H1 (cell line): ENCODE measurements at regions not wholly inside any gene's neighbourhood (a gene's known extent, or its start where the extent isn't known, plus 50 kb on each side); places are given as distances from the start of the nearest gene placed in this dataset.
A peak's percentile ranks its signal among the peaks of the same experiment; 100 is the strongest.

Source experiments
- CTCF ChIA-PET: fragments of 300-600 bp; sonication (Branson Sonifier 250); formaldehyde crosslinking; loops from one replicate; lab custom pipeline; 2021; ENCODE audit not compliant: partially characterized antibody; lab: Charles Lee
- POLR2A ChIA-PET: fragments of 300-600 bp; sonication (Branson Sonifier 250); formaldehyde crosslinking; loops from one replicate; lab custom pipeline; 2021; ENCODE audit warnings: inconsistent platforms; ENCODE audit not compliant: partially characterized antibody; lab: Charles Lee
- DNase-seq, 2 experiments: peaks; one replicate each; pipeline versions ENCODE4 v3.0.0 to v3.0.0-alpha.2; 2010 to 2022; ENCODE audit warnings: low spot score in 2 of 2, low read depth in 1 of 2, mixed read lengths in 1 of 2
- FAIRE-seq: peaks from 2 replicates; lab custom pipeline; 2011; peaks lifted over from hg19 to GRCh38; lab: Jason Lieb, UNC
- H2AFZ ChIP-seq: 2 replicates; pipeline ENCODE4 v1.8.1; 2012; ENCODE audit warnings: low read length, inconsistent platforms
- H2AK5ac ChIP-seq: 2 replicates; pipeline ENCODE4 v1.6.1; 2013; ENCODE audit warnings: low read depth, low read length
- H2BK120ac ChIP-seq: replicated peaks from 2 replicates; pipeline ENCODE3; 2013; ENCODE audit warnings: low read depth, low read length, inconsistent platforms
- H2BK12ac ChIP-seq: 2 replicates; pipeline ENCODE4 v1.6.1; 2013; ENCODE audit warnings: low read depth, low read length
- H2BK15ac ChIP-seq: 2 replicates; pipeline ENCODE4 v1.6.1; 2013; ENCODE audit warnings: low read length
- H2BK20ac ChIP-seq: 2 replicates; pipeline ENCODE4 v1.6.1; 2013; ENCODE audit warnings: low read length
- H2BK5ac ChIP-seq: 2 replicates; pipeline ENCODE4 v1.6.1; 2013; ENCODE audit warnings: low read depth, low read length
- H3K14ac ChIP-seq: 2 replicates; pipeline ENCODE4 v1.6.1; 2013; ENCODE audit warnings: inconsistent platforms; ENCODE audit not compliant: insufficient read length
- H3K18ac ChIP-seq: 2 replicates; pipeline ENCODE4 v1.6.1; 2013; ENCODE audit warnings: low read length; ENCODE audit errors: extremely low read depth
- H3K23ac ChIP-seq: 2 replicates; pipeline ENCODE4 v1.6.1; 2013; ENCODE audit warnings: inconsistent platforms; ENCODE audit not compliant: insufficient read length
- H3K23me2 ChIP-seq: 2 replicates; pipeline ENCODE4 v1.6.1; 2013; ENCODE audit warnings: low read depth, low read length
- H3K27ac ChIP-seq: 2 replicates; pipeline ENCODE4 v1.6.1; 2011; ENCODE audit warnings: low read depth, low read length, inconsistent platforms
- H3K27me3 ChIP-seq, 4 experiments: replicated peaks in 1 of 4; 1 replicate in 1 of 4; 2 replicates in 3 of 4; pipeline versions ENCODE4 v1.6.1 to v1.8.1; 2011 to 2013; ENCODE audit warnings: low read length in 3 of 4, mild to moderate bottlenecking in 3 of 4, inconsistent platforms in 2 of 4, mixed read lengths in 2 of 4, moderate library complexity in 1 of 4; ENCODE audit not compliant: control insufficient read depth in 3 of 4, insufficient read depth in 3 of 4; ENCODE audit errors: extremely low read depth in 1 of 4
- H3K36me3 ChIP-seq, 4 experiments: 2 replicates each; pipeline versions ENCODE4 v1.6.1 to v1.8.1; 2011 to 2013; ENCODE audit warnings: mild to moderate bottlenecking in 4 of 4, low read length in 3 of 4, moderate library complexity in 2 of 4, control low read depth in 1 of 4, inconsistent platforms in 1 of 4; ENCODE audit not compliant: insufficient read depth in 4 of 4, control insufficient read depth in 2 of 4
- H3K4ac ChIP-seq: replicated peaks from 2 replicates; pipeline ENCODE3; 2013; ENCODE audit warnings: low read length, low read depth, mixed read lengths, inconsistent platforms; ENCODE audit not compliant: insufficient read length
- H3K4me1 ChIP-seq, 4 experiments: replicated peaks in 1 of 4; 1 replicate in 1 of 4; 2 replicates in 3 of 4; pipeline versions ENCODE4 v1.6.1 to v1.8.1; 2011 to 2013; ENCODE audit warnings: low read length in 3 of 4, inconsistent platforms in 2 of 4, mixed read lengths in 1 of 4; ENCODE audit not compliant: insufficient read depth in 4 of 4, control insufficient read depth in 3 of 4
- H3K4me2 ChIP-seq, 2 experiments: 2 replicates each; pipeline versions ENCODE4 v1.6.1 to v1.8.1; 2011 to 2013; ENCODE audit warnings: low read depth in 2 of 2, low read length in 2 of 2, control low read depth in 1 of 2, inconsistent platforms in 1 of 2, mild to moderate bottlenecking in 1 of 2; ENCODE audit not compliant: insufficient read depth in 1 of 2
- H3K4me3 ChIP-seq, 4 experiments: fragments of 200-600, 300-600 bp in 1 of 4; sonication (generic), shearing (Covaris generic), sonication (Bioruptor Twin) in 1 of 4; 2 replicates each; pipeline versions ENCODE4 v1.5.1 to v1.8.1; 2011 to 2016; ENCODE audit warnings: low read length in 4 of 4, low read depth in 3 of 4, control low read depth in 2 of 4, inconsistent platforms in 2 of 4, mild to moderate bottlenecking in 2 of 4, mixed read lengths in 1 of 4, moderate library complexity in 1 of 4; ENCODE audit not compliant: insufficient read depth in 2 of 4; ENCODE audit errors: extremely low read depth in 1 of 4
- H3K56ac ChIP-seq: replicated peaks from 2 replicates; pipeline ENCODE3; 2013; ENCODE audit warnings: low read depth, mild to moderate bottlenecking, mixed read lengths, low read length, inconsistent platforms; ENCODE audit not compliant: insufficient read length
- H3K79me1 ChIP-seq: 2 replicates; pipeline ENCODE4 v1.6.1; 2013; ENCODE audit warnings: low read depth, low read length, control low read depth
- H3K79me2 ChIP-seq, 2 experiments: 2 replicates each; pipeline versions ENCODE4 v1.6.1 to v1.8.1; 2012 to 2013; ENCODE audit warnings: low read length in 2 of 2, mild to moderate bottlenecking in 2 of 2, inconsistent platforms in 1 of 2; ENCODE audit not compliant: insufficient read depth in 2 of 2, control insufficient read depth in 1 of 2
- H3K9ac ChIP-seq, 4 experiments: replicated peaks in 1 of 4; 1 replicate in 1 of 4; 2 replicates in 3 of 4; pipeline versions ENCODE4 v1.6.1 to v1.8.1; 2011 to 2013; ENCODE audit warnings: low read depth in 3 of 4, low read length in 3 of 4, control low read depth in 2 of 4, mild to moderate bottlenecking in 2 of 4, moderate library complexity in 2 of 4, inconsistent platforms in 1 of 4; ENCODE audit errors: extremely low read depth in 1 of 4
- H3K9me3 ChIP-seq, 2 experiments: 2 replicates each; pipeline versions ENCODE4 v1.6.1 to v1.8.1; 2012 to 2013; ENCODE audit warnings: mild to moderate bottlenecking in 2 of 2, moderate library complexity in 2 of 2, control low read depth in 1 of 2, inconsistent platforms in 1 of 2, low read depth in 1 of 2, low read length in 1 of 2, mixed read lengths in 1 of 2; ENCODE audit not compliant: insufficient read depth in 2 of 2
- H4K20me1 ChIP-seq, 2 experiments: replicated peaks in 1 of 2; 2 replicates each; pipeline versions ENCODE3 to v1.8.1; 2011 to 2013; ENCODE audit warnings: inconsistent platforms in 2 of 2, low read length in 2 of 2, mild to moderate bottlenecking in 1 of 2; ENCODE audit not compliant: insufficient read depth in 2 of 2, control insufficient read depth in 1 of 2
- H4K5ac ChIP-seq: 2 replicates; pipeline ENCODE4 v1.6.1; 2013; ENCODE audit warnings: low read length, low read depth, mixed read lengths, inconsistent platforms; ENCODE audit not compliant: insufficient read length
- H4K8ac ChIP-seq: 2 replicates; pipeline ENCODE4 v1.8.0; 2013; ENCODE audit warnings: mild to moderate bottlenecking, moderate library complexity, low read length, inconsistent platforms; ENCODE audit not compliant: insufficient read depth; ENCODE audit errors: extremely low read depth
- H4K91ac ChIP-seq: replicated peaks from 2 replicates; pipeline ENCODE3; 2013; ENCODE audit warnings: low read length, mixed read lengths, inconsistent platforms; ENCODE audit not compliant: insufficient read length
- CREB1 ChIP-seq: IDR thresholded peaks from 2 replicates; pipeline ENCODE4 v1.6.1; 2012; ENCODE audit warnings: inconsistent platforms
- GTF2F1 ChIP-seq: IDR thresholded peaks from 2 replicates; pipeline ENCODE4 v1.6.1; 2012; ENCODE audit warnings: low read depth, low read length, improper control_type of control experiment, borderline replicate concordance
- KDM5A ChIP-seq: fragments of 200-600 bp; IDR thresholded peaks from 2 replicates; pipeline ENCODE4 v1.7.1; 2012; ENCODE audit warnings: mild to moderate bottlenecking, low read length, inconsistent platforms, mixed read lengths
- POLR2A ChIP-seq, 2 experiments: IDR thresholded peaks; 1 replicate in 1 of 2; 2 replicates in 1 of 2; pipeline ENCODE4 v1.6.1; 2011; ENCODE audit warnings: low read depth in 2 of 2, low read length in 2 of 2, mild to moderate bottlenecking in 2 of 2; ENCODE audit errors: control extremely low read depth in 1 of 2
- SP2 ChIP-seq: IDR thresholded peaks from 2 replicates; pipeline ENCODE4 v1.6.1; 2012; ENCODE audit warnings: mild to moderate bottlenecking, low read length, inconsistent platforms
- WGBS, 2 experiments: shearing (Covaris generic) in 1 of 2; methylation state at CpG; one replicate each; pipeline versions ENCODE4 v1.1.6 to v1.1.7; 2013 to 2015; ENCODE audit warnings: low lambda C conversion rate in 2 of 2, mixed read lengths in 2 of 2, inconsistent platforms in 1 of 2, low coverage in 1 of 2, missing lambda C conversion rate in 1 of 2; ENCODE audit not compliant: insufficient replicate concordance in 2 of 2, insufficient coverage in 1 of 2, insufficient read length in 1 of 2; ENCODE audit errors: extremely low coverage in 1 of 2, missing lambda C conversion rate in 1 of 2; 5-methylcytosine and 5-hydroxymethylcytosine counted together

GRCh38 chr16:85227084-85227945 lies 115.0 kb upstream of the CIBAR2 start:
- FAIRE-seq (no peak), DNase-seq (no peak)
- Histone ChIP-seq H3K4me3 (no peak overlapping the region), H3K14ac (no peak overlapping the region), H3K9me3 (no peaks in the 10 kb centered on the region; a peak in 1 of 4 replicates), H3K56ac (no peak overlapping the region), H2BK5ac (no peak overlapping the region), H2BK120ac (no peak overlapping the region), H3K79me2 (no peaks in the 10 kb centered on the region; a peak in 1 of 4 replicates), H2BK12ac (no peak overlapping the region), H3K4ac (no peak overlapping the region), H4K20me1 (peaks cover 0 to under 1% of the 10 kb centered on the region in 2 experiments), H4K5ac (no peak overlapping the region), H3K79me1 (peaks cover 14% of the 10 kb centered on the region), H2BK15ac (0 out of 2 replicates have a peak overlapping the region, but pooled peaks have one; percentile 35), H3K4me2 (no peak overlapping the region), H2AFZ (no peak overlapping the region), H4K91ac (no peak overlapping the region), H4K8ac (no peak overlapping the region), H3K9ac (no peak overlapping the region; a peak in 1 of 7 replicates), H3K27ac (no peak overlapping the region), H3K18ac (no peak overlapping the region), H3K27me3 (no peaks in the 10 kb centered on the region), H2BK20ac (no peak overlapping the region), H3K23me2 (peaks cover 11% of the 10 kb centered on the region; the same call in 1 of the 2 replicates), H3K4me1 (peaks cover 0 to 21% (median 9%) of the 10 kb centered on the region in 4 experiments; a peak in 6 of 7 replicates), H3K36me3 (no peaks in the 10 kb centered on the region), H3K23ac (no peak overlapping the region), H2AK5ac (no peak overlapping the region; the same call in 1 of the 2 replicates)
- CTCF ChIA-PET, result interaction anchor here (0.7 to 33.8 kb wide), 11 partner anchors 12 to 594 kb away, joined by 3 to 371 read pairs (median 3); no protein-coding TSS in a partner anchor
- POLR2A ChIA-PET, result no interaction called here
- 86% methylated on average over 16 of the region's 16 CpGs; no CpG with 5 or more reads in 1 of the 2 experiments for WGBS, 2 experiments
- TF ChIP-seq GTF2F1 (no peak), POLR2A (IDR thresholded peaks at IDR 0.05; ENCODE audit: control extremely low read depth in 1 of 2, low read depth in 2 of 2, low read length in 2 of 2) (no peak), KDM5A (no peak), SP2 (no peak), CREB1 (no peak)
